ENCODE measurements at regions not wholly inside any gene's neighbourhood (a gene's known extent, or its start where the extent isn't known, plus 50 kb on each side); places are given as distances from the start of the nearest gene placed in this dataset.

DNA sequence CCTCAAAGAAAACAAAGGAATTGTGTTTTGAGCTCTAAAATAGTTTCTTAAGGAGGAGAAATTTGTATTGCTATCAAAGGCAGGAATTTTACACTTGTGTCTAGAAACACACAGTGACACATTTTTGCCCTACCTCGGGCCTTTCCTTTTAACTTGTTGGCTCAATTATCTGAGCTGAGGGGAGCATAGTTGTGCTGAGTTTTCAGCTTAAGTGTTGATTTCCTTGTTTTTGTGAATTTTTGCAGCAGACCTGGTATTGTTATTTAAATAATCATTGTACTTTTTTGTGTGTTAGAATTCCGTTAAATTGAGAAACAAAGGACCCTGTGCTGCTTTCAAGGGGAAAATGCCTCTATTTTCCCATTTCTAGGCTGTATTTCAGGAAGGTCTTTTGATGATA is 249.7 kb downstream of the CD83 start:
- Histone ChIP-seq H3K79me2 (replicated peaks; ENCODE audit: insufficient read depth) (no peaks in the 10 kb centered on the region), H2AFZ (no peak overlapping the region), H3K27ac (ENCODE audit: low read depth) (peak overlapping the region; percentile 75), H3K27me3 (ENCODE audit: insufficient read depth) (no peaks in the 10 kb centered on the region), H3K4me3 (no peak overlapping the region), H3F3A (replicated peaks; ENCODE audit: low read depth) (no peaks in the 10 kb centered on the region), H3K4me2 (peak overlapping the region; percentile 15; the same call in 1 of the 2 replicates), H3K9me2 (ENCODE audit: insufficient read depth) (peaks cover 14% of the 10 kb centered on the region), H3K4me1 (ENCODE audit: insufficient read depth) (peaks cover 34% of the 10 kb centered on the region), H4K20me1 (replicated peaks; ENCODE audit: insufficient read depth) (no peaks in the 10 kb centered on the region), H3K36me3 (ENCODE audit: insufficient read depth) (no peaks in the 10 kb centered on the region)
- H3K27me3 Mint-ChIP-seq (ENCODE audit: insufficient read depth, low read depth, poor library complexity) = peaks cover 15% of the 10 kb centered on the region
- TF ChIP-seq POLR2AphosphoS5 (IDR thresholded peaks at IDR 0.05; ENCODE audit: low read depth) (no peak), NANOG (IDR thresholded peaks at IDR 0.05; ENCODE audit: borderline replicate concordance) (peak; percentile 87)
- TF ChIP-seq, protein P1, sequence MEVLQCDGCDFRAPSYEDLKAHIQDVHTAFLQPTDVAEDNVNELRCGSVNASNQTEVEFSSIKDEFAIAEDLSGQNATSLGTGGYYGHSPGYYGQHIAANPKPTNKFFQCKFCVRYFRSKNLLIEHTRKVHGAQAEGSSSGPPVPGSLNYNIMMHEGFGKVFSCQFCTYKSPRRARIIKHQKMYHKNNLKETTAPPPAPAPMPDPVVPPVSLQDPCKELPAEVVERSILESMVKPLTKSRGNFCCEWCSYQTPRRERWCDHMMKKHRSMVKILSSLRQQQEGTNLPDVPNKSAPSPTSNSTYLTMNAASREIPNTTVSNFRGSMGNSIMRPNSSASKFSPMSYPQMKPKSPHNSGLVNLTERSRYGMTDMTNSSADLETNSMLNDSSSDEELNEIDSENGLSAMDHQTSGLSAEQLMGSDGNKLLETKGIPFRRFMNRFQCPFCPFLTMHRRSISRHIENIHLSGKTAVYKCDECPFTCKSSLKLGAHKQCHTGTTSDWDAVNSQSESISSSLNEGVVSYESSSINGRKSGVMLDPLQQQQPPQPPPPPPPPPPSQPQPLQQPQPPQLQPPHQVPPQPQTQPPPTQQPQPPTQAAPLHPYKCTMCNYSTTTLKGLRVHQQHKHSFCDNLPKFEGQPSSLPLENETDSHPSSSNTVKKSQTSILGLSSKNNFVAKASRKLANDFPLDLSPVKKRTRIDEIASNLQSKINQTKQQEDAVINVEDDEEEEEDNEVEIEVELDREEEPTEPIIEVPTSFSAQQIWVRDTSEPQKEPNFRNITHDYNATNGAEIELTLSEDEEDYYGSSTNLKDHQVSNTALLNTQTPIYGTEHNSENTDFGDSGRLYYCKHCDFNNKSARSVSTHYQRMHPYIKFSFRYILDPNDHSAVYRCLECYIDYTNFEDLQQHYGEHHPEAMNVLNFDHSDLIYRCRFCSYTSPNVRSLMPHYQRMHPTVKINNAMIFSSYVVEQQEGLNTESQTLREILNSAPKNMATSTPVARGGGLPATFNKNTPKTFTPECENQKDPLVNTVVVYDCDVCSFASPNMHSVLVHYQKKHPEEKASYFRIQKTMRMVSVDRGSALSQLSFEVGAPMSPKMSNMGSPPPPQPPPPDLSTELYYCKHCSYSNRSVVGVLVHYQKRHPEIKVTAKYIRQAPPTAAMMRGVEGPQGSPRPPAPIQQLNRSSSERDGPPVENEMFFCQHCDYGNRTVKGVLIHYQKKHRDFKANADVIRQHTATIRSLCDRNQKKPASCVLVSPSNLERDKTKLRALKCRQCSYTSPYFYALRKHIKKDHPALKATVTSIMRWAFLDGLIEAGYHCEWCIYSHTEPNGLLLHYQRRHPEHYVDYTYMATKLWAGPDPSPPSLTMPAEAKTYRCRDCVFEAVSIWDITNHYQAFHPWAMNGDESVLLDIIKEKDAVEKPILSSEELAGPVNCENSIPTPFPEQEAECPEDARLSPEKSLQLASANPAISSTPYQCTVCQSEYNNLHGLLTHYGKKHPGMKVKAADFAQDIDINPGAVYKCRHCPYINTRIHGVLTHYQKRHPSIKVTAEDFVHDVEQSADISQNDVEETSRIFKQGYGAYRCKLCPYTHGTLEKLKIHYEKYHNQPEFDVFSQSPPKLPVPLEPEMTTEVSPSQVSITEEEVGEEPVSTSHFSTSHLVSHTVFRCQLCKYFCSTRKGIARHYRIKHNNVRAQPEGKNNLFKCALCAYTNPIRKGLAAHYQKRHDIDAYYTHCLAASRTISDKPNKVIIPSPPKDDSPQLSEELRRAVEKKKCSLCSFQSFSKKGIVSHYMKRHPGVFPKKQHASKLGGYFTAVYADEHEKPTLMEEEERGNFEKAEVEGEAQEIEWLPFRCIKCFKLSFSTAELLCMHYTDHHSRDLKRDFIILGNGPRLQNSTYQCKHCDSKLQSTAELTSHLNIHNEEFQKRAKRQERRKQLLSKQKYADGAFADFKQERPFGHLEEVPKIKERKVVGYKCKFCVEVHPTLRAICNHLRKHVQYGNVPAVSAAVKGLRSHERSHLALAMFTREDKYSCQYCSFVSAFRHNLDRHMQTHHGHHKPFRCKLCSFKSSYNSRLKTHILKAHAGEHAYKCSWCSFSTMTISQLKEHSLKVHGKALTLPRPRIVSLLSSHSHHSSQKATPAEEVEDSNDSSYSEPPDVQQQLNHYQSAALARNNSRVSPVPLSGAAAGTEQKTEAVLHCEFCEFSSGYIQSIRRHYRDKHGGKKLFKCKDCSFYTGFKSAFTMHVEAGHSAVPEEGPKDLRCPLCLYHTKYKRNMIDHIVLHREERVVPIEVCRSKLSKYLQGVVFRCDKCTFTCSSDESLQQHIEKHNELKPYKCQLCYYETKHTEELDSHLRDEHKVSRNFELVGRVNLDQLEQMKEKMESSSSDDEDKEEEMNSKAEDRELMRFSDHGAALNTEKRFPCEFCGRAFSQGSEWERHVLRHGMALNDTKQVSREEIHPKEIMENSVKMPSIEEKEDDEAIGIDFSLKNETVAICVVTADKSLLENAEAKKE (CRISPR knock-in tag; IDR thresholded peaks at IDR 0.05) = no peak
- ATAC-seq (no peak; the same call in 2 of the 3 replicates), DNase-seq (ENCODE audit: low spot score) (no peak)
- peaks cover 9% of the 10 kb centered on the region; the same call in 2 of the 3 replicates for H3K36me3 Mint-ChIP-seq (ENCODE audit: low read depth)
- H3K9me3 Mint-ChIP-seq = no peaks in the 10 kb centered on the region; the same call in 2 of the 3 replicates
- H3K4me1 Mint-ChIP-seq = peaks cover 39% of the 10 kb centered on the region
- peak overlapping the region; percentile 73 for H3K27ac Mint-ChIP-seq
- H3K4me3 Mint-ChIP-seq = no peak overlapping the region

- Histone ChIP-seq H2AFZ (no peak overlapping the region), H3K4me2 (no peak overlapping the region), H3K4me3 (no peak overlapping the region), H4K20me1 (replicated peaks; ENCODE audit: insufficient read depth) (no peaks in the 10 kb centered on the region), H3K9me2 (ENCODE audit: insufficient read depth) (peaks cover 22% of the 10 kb centered on the region), H3K79me2 (replicated peaks; ENCODE audit: insufficient read depth) (no peaks in the 10 kb centered on the region), H3K4me1 (ENCODE audit: insufficient read depth) (peaks cover 34% of the 10 kb centered on the region), H3F3A (replicated peaks; ENCODE audit: low read depth) (no peaks in the 10 kb centered on the region), H3K27ac (ENCODE audit: low read depth) (no peak overlapping the region), H3K27me3 (ENCODE audit: insufficient read depth) (no peaks in the 10 kb centered on the region), H3K36me3 (ENCODE audit: insufficient read depth) (no peaks in the 10 kb centered on the region)
- H3K27me3 Mint-ChIP-seq (ENCODE audit: insufficient read depth, low read depth, poor library complexity) = peaks cover 7% of the 10 kb centered on the region
- DNase-seq (ENCODE audit: low spot score) = no peak
- H3K9me3 Mint-ChIP-seq = peaks cover 12% of the 10 kb centered on the region; the same call in 2 of the 3 replicates
- peaks cover 33% of the 10 kb centered on the region for H3K4me1 Mint-ChIP-seq
- ATAC-seq = peak; percentile 68
- H3K4me3 Mint-ChIP-seq = no peak overlapping the region
- peaks cover 22% of the 10 kb centered on the region for H3K36me3 Mint-ChIP-seq (ENCODE audit: low read depth)
- TF ChIP-seq EZH2 (IDR thresholded peaks at IDR 0.05; ENCODE audit: low read depth, unreplicated experiment) = no peak
- TF ChIP-seq, protein P1 (CRISPR knock-in tag; IDR thresholded peaks at IDR 0.05) = 0 out of 2 replicates have a peak, but pooled peaks have one; percentile 21
- no peak overlapping the region for H3K27ac Mint-ChIP-seq
Measured at GRCh38 chr6:14369717-14370116, 252.1 kb downstream of the CD83 start.
